ENCODE measurements at regions not wholly inside any gene's neighbourhood (a gene's known extent, or its start where the extent isn't known, plus 50 kb on each side); places are given as distances from the start of the nearest gene placed in this dataset.

DNA sequence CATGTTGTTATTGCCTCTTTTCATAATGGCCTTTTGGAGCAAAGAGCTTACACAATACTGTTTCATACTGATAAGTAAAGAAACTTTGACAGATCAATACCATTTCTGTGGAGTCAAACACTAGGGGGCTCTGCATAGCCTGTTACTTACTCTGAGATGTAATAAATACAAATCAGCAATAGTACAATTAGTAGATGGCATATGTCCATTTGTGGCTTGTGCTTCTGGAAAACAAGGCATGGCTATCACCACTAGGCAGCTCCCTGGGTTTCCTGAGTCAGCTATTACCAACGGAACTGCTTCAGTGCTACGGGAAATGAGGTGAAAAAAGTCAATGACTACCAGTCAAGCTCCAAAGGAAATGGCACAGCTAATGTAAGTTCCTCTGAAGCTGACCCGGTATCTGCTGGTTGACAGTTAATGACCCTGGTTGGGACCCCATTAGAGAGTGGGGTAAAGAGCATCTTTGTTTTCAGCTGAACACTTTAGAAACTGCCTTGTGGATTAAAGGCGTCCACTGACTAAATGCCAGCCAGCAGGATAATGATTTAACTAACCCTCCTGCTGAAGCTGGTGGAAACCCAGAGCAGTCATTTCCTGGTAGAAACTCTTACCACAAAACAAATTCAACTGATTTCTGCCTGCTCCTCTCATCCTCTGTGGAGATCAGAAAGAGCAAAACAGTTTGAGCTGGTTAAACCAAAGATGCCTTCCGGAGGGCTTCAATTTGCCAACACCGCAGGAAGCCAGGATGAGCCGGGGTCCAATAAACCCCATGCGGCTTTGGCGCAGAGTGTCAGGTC lies 69.0 kb upstream of the FAM169A start:
- BruUV-seq (replicated peaks): no TSS peak
- TF ChIP-seq, protein P1, sequence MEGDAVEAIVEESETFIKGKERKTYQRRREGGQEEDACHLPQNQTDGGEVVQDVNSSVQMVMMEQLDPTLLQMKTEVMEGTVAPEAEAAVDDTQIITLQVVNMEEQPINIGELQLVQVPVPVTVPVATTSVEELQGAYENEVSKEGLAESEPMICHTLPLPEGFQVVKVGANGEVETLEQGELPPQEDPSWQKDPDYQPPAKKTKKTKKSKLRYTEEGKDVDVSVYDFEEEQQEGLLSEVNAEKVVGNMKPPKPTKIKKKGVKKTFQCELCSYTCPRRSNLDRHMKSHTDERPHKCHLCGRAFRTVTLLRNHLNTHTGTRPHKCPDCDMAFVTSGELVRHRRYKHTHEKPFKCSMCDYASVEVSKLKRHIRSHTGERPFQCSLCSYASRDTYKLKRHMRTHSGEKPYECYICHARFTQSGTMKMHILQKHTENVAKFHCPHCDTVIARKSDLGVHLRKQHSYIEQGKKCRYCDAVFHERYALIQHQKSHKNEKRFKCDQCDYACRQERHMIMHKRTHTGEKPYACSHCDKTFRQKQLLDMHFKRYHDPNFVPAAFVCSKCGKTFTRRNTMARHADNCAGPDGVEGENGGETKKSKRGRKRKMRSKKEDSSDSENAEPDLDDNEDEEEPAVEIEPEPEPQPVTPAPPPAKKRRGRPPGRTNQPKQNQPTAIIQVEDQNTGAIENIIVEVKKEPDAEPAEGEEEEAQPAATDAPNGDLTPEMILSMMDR (IDR thresholded peaks at IDR 0.05; ENCODE audit: unreplicated experiment): peak; percentile 63
- Mint-ChIP-seq H3K9me3 (ENCODE audit: low read depth, unreplicated experiment) (no peaks in the 10 kb centered on the region), H3K36me3 (ENCODE audit: insufficient read depth, unreplicated experiment) (no peaks in the 10 kb centered on the region), H3K4me1 (ENCODE audit: low read depth, unreplicated experiment) (peaks cover 43% of the 10 kb centered on the region), H3K27ac (ENCODE audit: unreplicated experiment) (peak overlapping the region; percentile 23), H3K27me3 (ENCODE audit: unreplicated experiment) (no peaks in the 10 kb centered on the region), H3K4me3 (ENCODE audit: low read depth, unreplicated experiment) (peak overlapping the region; percentile 41)
- CTCF ChIA-PET: interaction anchor here (0.5 to 2.2 kb wide), 17 partner anchors 10 to 988 kb away, joined by 3 to 14 read pairs (median 5); partner anchors contain the start of genes ANKRD31, GCNT4 and HMGCR
- intact Hi-C loops (cut with micrococcal nuclease; ENCODE audit: unreplicated experiment): loop anchor here (1.0 to 10.0 kb wide), 4 partner anchors 13 to 400 kb away; partner anchors contain the start of genes ANKRD31 and HMGCR
- DNase-seq: peak; percentile 63

DNA sequence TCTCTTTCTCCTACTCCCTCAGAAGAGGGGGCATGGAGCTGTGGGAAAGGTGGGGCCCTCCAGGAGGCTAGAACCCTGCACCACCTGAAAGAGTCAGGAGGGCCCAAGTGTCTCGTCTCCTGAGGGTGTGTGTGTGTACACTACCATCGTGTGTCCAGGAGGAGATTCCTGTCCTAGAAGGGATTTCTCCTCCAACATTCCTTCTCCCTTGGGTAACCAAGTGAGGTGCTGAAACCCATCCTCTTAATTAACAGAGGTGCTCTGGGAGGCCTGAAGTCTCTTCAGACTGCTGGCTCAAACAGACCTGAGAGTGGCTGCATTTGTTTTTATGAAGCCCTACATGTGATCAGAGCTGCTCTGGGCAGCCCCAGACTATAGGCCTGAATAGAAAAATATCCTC lies 61.1 kb upstream of the FAM169A start:
- H3K4me3 Mint-ChIP-seq (ENCODE audit: low read depth, unreplicated experiment): no peak overlapping the region
- peaks cover 8% of the 10 kb centered on the region for H3K4me1 Mint-ChIP-seq (ENCODE audit: low read depth, unreplicated experiment)
- H3K27me3 Mint-ChIP-seq (ENCODE audit: unreplicated experiment): no peaks in the 10 kb centered on the region
- no peak for DNase-seq
- TF ChIP-seq, protein P1 (IDR thresholded peaks at IDR 0.05; ENCODE audit: unreplicated experiment): no peak
- H3K27ac Mint-ChIP-seq (ENCODE audit: unreplicated experiment): no peak overlapping the region
- CTCF ChIA-PET: interaction anchor here (0.6 kb wide), 1 partner anchor 10 kb away, joined by 3 read pairs; no protein-coding TSS in a partner anchor
- no TSS peak for BruUV-seq (replicated peaks)
- H3K36me3 Mint-ChIP-seq (ENCODE audit: insufficient read depth, unreplicated experiment): no peaks in the 10 kb centered on the region
- intact Hi-C loops (cut with micrococcal nuclease; ENCODE audit: unreplicated experiment): no loop called here
- no peaks in the 10 kb centered on the region for H3K9me3 Mint-ChIP-seq (ENCODE audit: low read depth, unreplicated experiment)

DNA sequence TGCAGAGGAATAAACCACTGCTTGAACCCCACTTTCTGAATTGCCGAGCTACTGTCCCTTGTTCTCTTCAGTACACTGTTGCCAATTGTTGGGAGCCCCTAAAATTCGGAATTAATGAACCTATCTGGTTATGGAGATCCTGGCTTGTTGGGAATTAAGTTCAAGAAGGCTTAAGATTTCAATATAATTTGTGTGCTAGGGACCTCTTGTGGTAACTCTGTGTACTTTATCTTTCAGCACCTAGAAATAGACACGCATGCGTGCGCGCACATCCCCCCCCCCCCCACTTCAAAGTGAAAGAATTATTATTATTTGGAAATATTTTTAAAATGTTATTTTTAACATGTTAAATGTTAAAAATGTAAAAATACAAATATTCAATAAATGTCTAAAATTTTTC lies 53.3 kb upstream of the FAM169A start:
- Mint-ChIP-seq H3K9me3 (ENCODE audit: low read depth, unreplicated experiment) (peaks cover 4% of the 10 kb centered on the region), H3K27me3 (ENCODE audit: unreplicated experiment) (no peaks in the 10 kb centered on the region), H3K4me1 (ENCODE audit: low read depth, unreplicated experiment) (peaks cover 26% of the 10 kb centered on the region), H3K36me3 (ENCODE audit: insufficient read depth, unreplicated experiment) (no peaks in the 10 kb centered on the region), H3K27ac (ENCODE audit: unreplicated experiment) (no peak overlapping the region), H3K4me3 (ENCODE audit: low read depth, unreplicated experiment) (no peak overlapping the region)
- no TSS peak for BruUV-seq (replicated peaks)
- intact Hi-C loops (cut with micrococcal nuclease; ENCODE audit: unreplicated experiment): loop anchor here (1.0 to 5.0 kb wide), 3 partner anchors 152 to 1017 kb away; partner anchors contain the start of genes GFM2 and NSA2
- DNase-seq: no peak
- TF ChIP-seq, protein P1 (IDR thresholded peaks at IDR 0.05; ENCODE audit: unreplicated experiment): peak; percentile 72
- CTCF ChIA-PET: interaction anchor here (0.7 kb wide), 1 partner anchor 153 kb away, joined by 3 read pairs; no protein-coding TSS in a partner anchor

DNA sequence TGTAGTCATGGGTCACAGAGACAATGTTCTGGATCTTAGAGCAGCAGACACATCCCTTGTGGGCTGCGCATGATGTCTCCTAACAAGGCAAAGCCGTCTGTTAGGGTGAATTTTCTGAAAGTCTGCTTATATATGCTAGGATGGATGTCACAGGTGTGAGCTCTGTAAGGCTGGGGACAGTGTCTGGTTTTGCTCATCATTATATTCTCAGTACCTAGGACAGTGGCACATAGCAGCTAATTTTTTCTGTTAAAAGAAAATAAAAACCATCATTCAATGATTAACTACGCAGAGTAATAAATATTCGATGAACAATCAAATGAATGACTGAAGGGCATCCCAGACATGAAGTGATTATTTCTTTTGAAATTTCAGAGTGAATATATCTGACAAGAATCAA lies 52.9 kb upstream of the FAM169A start:
- TF ChIP-seq, protein P1 (IDR thresholded peaks at IDR 0.05; ENCODE audit: unreplicated experiment): no peak
- H3K27ac Mint-ChIP-seq (ENCODE audit: unreplicated experiment): no peak overlapping the region
- DNase-seq: no peak
- peaks cover 29% of the 10 kb centered on the region for H3K4me1 Mint-ChIP-seq (ENCODE audit: low read depth, unreplicated experiment)
- intact Hi-C loops (cut with micrococcal nuclease; ENCODE audit: unreplicated experiment): loop anchor here (1.0 to 5.0 kb wide), 3 partner anchors 152 to 1017 kb away; partner anchors contain the start of genes GFM2 and NSA2
- peaks cover 4% of the 10 kb centered on the region for H3K9me3 Mint-ChIP-seq (ENCODE audit: low read depth, unreplicated experiment)
- H3K27me3 Mint-ChIP-seq (ENCODE audit: unreplicated experiment): no peaks in the 10 kb centered on the region
- BruUV-seq (replicated peaks): no TSS peak
- CTCF ChIA-PET: interaction anchor here (0.7 kb wide), 1 partner anchor 153 kb away, joined by 3 read pairs; no protein-coding TSS in a partner anchor
- no peaks in the 10 kb centered on the region for H3K36me3 Mint-ChIP-seq (ENCODE audit: insufficient read depth, unreplicated experiment)
- no peak overlapping the region for H3K4me3 Mint-ChIP-seq (ENCODE audit: low read depth, unreplicated experiment)
